Right forelimb (tissue), 1 donor: ENCODE measurements at regions not wholly inside any gene's neighbourhood (a gene's known extent, or its start where the extent isn't known, plus 50 kb on each side); places are given as distances from the start of the nearest gene placed in this dataset.
A peak's percentile ranks its signal among the peaks of the same experiment; 100 is the strongest.
"Not testable (repeated sequence)": the region's sequence is repeated elsewhere in the genome, so short reads cannot be mapped to it uniquely, and the experiment has no call there.

Experiments used
- DNase-seq: peaks from one replicate; pipeline ENCODE4 v3.0.0-alpha.2; 2018

- no peak for DNase-seq
Observed at GRCh38 chr15:56568466-56569167, 103.7 kb upstream of the MNS1 start.

DNA sequence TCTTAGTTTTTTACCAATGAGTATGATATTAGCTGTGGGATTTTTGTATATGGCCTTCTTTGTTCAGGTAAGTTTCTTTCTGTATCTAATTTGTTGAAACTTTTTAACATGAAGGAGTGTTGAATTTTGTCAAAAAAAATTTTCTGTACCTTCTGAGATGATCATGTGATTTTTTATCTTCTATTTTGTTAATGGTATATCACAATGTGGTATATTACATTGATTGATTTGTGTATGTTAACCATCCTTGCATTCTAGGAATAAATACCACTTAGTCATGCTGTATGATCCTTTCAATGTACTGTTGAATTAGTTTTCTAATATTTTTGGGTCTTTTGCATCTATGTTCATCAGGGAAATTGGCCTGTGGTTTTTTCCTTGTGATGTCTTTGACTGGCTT lies 92.5 kb upstream of the MNS1 start:
- no peak for DNase-seq

GRCh38 chr15:56553486-56553885 lies 88.5 kb upstream of the MNS1 start:
- no peak for DNase-seq

DNA sequence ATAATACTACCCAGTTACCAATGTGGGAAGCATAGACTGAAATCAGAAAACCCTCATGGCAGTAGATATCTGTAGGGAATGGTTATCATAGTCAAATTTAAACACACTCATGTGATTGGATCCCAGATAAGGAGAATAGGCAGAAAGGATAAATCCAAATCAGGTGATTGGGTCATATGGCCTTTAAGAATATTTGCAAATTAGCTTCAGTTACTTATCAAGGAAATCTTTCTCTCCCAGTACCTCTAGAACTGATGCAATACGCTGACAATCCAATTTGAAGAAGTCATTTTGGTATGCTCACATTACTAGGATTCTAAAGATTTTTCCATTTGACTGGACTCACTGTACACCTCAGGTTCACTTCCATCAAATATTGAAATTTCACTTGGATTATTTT lies 87.7 kb upstream of the MNS1 start:
- DNase-seq: no peak

DNA sequence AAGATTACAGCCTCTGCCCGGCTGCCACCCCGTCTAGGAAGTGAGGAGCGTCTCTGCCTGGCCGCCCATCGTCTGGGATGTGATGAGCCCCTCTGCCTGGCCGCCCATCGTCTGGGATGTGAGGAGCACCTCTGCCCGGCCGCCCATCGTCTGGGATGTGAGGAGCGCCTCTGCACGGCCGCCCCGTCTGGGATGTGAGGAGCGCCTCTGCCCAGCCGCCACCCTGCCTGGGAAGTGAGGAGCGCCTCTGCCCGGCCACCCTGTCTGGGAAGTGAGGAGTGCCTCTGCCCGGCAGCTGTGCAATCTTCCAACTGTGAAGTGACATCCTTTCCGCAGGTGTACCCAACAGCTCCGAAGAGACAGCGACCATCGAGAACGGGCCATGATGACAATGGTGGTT lies 75.6 kb upstream of the MNS1 start:
- DNase-seq: not testable (repeated sequence)

GRCh38 chr15:56540157-56540556 lies 75.2 kb upstream of the MNS1 start:
- not testable (repeated sequence) for DNase-seq

GRCh38 chr15:56538901-56539545 lies 74.1 kb upstream of the MNS1 start:
- DNase-seq: no peak

- peak; percentile 58 for DNase-seq
Observed at GRCh38 chr15:56537881-56538280, 72.9 kb upstream of the MNS1 start.

DNA sequence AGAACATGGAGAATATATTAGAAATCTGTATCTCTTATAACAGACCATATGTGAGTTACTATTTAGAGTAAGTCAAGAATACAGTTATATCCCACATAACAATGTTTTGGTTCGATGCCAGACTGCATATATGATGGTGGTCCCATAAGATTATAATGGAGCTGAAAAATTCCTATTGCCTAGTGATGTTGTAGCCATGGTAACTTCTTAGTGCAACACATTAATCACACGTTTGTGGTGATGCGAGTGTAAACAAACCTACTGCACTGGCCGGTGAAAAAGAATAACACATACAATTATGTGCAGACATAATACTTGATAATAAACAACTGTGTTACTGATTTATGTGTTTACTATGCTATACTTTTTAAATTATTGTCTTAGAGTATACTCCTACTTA lies 69.8 kb upstream of the MNS1 start:
- no peak for DNase-seq

GRCh38 chr15:56533731-56534403 lies 68.9 kb upstream of the MNS1 start:
- no peak for DNase-seq

DNA sequence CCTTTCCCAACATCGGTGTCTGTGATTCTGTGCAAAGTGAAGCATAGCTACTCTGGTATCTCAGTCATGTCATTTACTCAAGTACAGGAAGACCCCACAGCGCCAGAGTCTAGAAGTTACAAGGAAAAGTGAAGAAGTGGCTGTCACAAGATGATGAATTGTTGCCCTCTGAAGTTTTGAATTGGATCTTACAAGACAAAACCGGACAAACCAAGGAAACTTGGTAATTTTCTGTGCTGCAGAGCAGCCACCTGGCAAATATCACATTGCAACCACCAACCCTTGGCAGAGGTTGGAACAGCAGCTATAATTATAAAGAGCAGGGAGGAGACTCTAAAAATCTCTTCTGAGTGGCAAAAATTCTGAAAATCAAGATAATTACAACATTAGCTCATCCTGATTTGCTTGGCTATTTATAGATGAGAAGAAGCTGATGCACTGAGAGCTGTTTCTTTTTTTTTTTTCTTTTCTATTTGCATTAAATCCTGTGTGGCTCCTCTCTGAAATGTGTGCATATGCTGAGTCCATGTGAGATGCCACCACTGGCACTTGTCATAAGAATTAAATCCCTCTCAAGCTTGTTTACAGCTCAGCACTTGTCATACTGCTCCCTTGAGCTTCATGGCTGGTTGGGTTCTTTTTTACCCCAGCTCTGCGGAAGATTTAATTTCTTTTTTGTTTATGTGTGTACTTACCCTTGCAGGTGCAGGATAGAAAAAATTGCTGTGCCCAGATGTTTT lies 68.0 kb upstream of the MNS1 start:
- no peak for DNase-seq

DNA sequence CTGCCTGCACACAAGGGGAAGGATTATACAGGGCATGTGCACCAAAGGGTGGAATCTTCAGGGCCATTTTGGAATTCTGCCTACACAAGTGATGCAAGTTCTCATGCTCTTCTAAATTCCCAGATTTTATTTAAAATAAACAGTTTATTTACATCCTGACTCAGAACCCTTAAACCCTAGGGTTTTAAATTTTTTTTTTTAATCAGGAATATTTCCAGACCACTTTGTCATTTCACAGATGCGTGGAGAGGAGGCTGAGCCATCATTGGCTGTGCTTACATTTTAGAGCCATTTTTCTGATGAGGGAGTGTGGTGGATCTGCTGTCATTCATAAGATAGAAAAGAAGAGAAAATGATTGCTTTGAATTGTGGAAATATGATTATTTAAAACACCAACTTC lies 65.2 kb upstream of the MNS1 start:
- no peak for DNase-seq

GRCh38 chr15:56528136-56528535 lies 63.2 kb upstream of the MNS1 start:
- no peak for DNase-seq

- DNase-seq: no peak
Observed at GRCh38 chr15:56524915-56525314, 60.0 kb upstream of the MNS1 start.

- DNase-seq: no peak
Observed at GRCh38 chr15:56523521-56523920, 58.6 kb upstream of the MNS1 start.

DNA sequence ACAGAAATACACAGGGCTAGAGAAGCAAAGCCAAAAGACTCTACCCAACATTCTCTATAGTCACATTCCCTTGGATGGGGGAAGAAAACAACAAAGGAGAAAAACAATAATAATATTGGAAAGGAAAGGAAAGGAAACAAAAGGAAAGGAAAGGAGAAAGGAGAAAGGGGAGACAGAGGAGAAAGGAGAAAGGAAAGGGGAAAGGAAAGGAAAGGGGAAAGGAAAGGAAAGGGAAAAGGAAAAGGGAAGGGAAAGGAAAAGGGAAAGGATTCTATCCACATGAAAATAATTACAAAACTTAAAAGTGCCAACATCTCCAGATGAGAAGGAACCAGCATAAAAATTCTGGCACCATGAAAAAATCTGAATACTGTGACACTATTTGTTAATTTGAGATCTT lies 54.1 kb upstream of the MNS1 start:
- DNase-seq: no peak
